ENCODE measurements at regions not wholly inside any gene's neighbourhood (a gene's known extent, or its start where the extent isn't known, plus 50 kb on each side); places are given as distances from the start of the nearest gene placed in this dataset.

GRCh38 chr2:12407160-12407559 is 309.6 kb upstream of the TRIB2 start:
- no peak for TF ChIP-seq TAF1 (IDR thresholded peaks at IDR 0.05; ENCODE audit: borderline replicate concordance, low read depth, low read length)
- no peak for TF ChIP-seq POLR2AphosphoS5 (IDR thresholded peaks at IDR 0.05; ENCODE audit: low read depth, low read length)
